ENCODE measurements at regions not wholly inside any gene's neighbourhood (a gene's known extent, or its start where the extent isn't known, plus 50 kb on each side); places are given as distances from the start of the nearest gene placed in this dataset.

DNA sequence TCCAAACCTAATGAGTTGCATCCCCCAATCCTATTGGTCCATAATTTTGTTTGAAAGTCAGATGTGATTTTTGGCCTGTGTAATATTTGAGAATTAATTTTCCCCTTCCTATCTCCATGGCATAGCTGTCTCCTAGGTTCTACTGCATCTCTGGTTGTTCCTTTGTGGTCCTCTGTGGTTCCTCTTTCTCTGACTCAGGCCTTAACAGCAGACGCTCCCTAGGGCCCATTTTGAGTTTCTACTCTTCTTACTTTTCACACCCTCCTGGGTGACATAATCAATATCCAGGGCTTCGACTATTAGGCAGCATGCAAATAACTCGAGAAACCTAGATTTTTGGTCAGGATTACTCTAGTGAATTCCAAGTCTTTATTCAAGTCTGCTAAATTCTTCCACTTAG lies 160.7 kb downstream of the RFC3 start:
- Histone ChIP-seq H3K4me3 (ENCODE audit: insufficient read depth, low read depth, low read length) (no peak overlapping the region), H2BK5ac (ENCODE audit: low read depth, low read length, poor library complexity, severe bottlenecking) (no peak overlapping the region), H3K9me3 (ENCODE audit: control insufficient read depth, insufficient read depth, low read length) (no peaks in the 10 kb centered on the region), H3K36me3 (ENCODE audit: control insufficient read depth, insufficient read depth, low read length) (no peaks in the 10 kb centered on the region), H2BK20ac (ENCODE audit: low read depth, low read length) (no peak overlapping the region), H3K14ac (replicated peaks; ENCODE audit: low read depth, low read length) (no peak overlapping the region), H2BK120ac (ENCODE audit: low read depth, low read length) (no peak overlapping the region), H2BK15ac (ENCODE audit: low read depth, low read length) (no peak overlapping the region), H4K5ac (ENCODE audit: low read depth, low read length) (no peak overlapping the region), H3K9ac (ENCODE audit: low read depth, low read length) (no peak overlapping the region), H3K23ac (ENCODE audit: low read depth, low read length) (no peak overlapping the region), H3K56ac (ENCODE audit: extremely low read depth, insufficient read depth, low read length) (no peak overlapping the region), H3K4ac (ENCODE audit: low read depth, low read length) (no peak overlapping the region), H3K4me2 (ENCODE audit: low read depth, low read length) (no peak overlapping the region), H2AFZ (replicated peaks; ENCODE audit: low read length, poor library complexity) (no peak overlapping the region), H2AK5ac (ENCODE audit: low read depth, low read length) (no peak overlapping the region), H4K91ac (ENCODE audit: insufficient read depth, low read depth, low read length) (no peak overlapping the region), H4K20me1 (ENCODE audit: insufficient read depth, low read length) (no peaks in the 10 kb centered on the region), H3K27ac (ENCODE audit: insufficient read depth, low read length) (no peak overlapping the region), H3K18ac (ENCODE audit: low read depth, low read length) (no peak overlapping the region), H4K8ac (ENCODE audit: low read depth in 2 of 2, low read length in 2 of 2) (no peak overlapping the region), H3K4me1 (ENCODE audit: control insufficient read depth, insufficient read depth, low read length) (no peaks in the 10 kb centered on the region), H2AK9ac (replicated peaks; ENCODE audit: low read depth, low read length, poor library complexity) (no peak overlapping the region), H3K79me1 (ENCODE audit: low read depth in 1 of 2, low read length in 2 of 2) (no peaks in the 10 kb centered on the region), H3K9me1 (ENCODE audit: insufficient read depth, low read length) (no peaks in the 10 kb centered on the region), H3K27me3 (ENCODE audit: control insufficient read depth, insufficient read depth, low read length) (no peaks in the 10 kb centered on the region)
- in situ Hi-C loops (cut with MboI; ENCODE audit: low sequenced_read_pairs) (no loop called here), dilution Hi-C loops (cut with HindIII; ENCODE audit: low sequenced_read_pairs, unreplicated experiment) (no loop called here), intact Hi-C loops (cut with micrococcal nuclease) (no loop called here)
- no CpG with 5 or more reads among the region's 3 CpGs for WGBS, 2 experiments (ENCODE audit: extremely low coverage in 2 of 2, insufficient read length in 1 of 2)
- DNase-seq: no peak
- no peak for TF ChIP-seq FOS (IDR thresholded peaks at IDR 0.05; ENCODE audit: low read depth, low read length)
- TF ChIP-seq MAZ (IDR thresholded peaks at IDR 0.05; ENCODE audit: borderline replicate concordance, low read depth, low read length): no peak
- TF ChIP-seq CEBPB (IDR thresholded peaks at IDR 0.05; ENCODE audit: low read depth, low read length): no peak
- TF ChIP-seq CHD1 (IDR thresholded peaks at IDR 0.05; ENCODE audit: low read depth, low read length): no peak
- TF ChIP-seq RAD21 (IDR thresholded peaks at IDR 0.05; ENCODE audit: low read length): no peak
- TF ChIP-seq RFX5 (IDR thresholded peaks at IDR 0.05; ENCODE audit: low read depth, low read length): no peak
- no peak for TF ChIP-seq NFE2L2 (IDR thresholded peaks at IDR 0.05; ENCODE audit: low read depth, low read length)
- no peak for TF ChIP-seq MXI1 (IDR thresholded peaks at IDR 0.05; ENCODE audit: borderline replicate concordance, low read depth, low read length)
- TF ChIP-seq, protein P1, sequence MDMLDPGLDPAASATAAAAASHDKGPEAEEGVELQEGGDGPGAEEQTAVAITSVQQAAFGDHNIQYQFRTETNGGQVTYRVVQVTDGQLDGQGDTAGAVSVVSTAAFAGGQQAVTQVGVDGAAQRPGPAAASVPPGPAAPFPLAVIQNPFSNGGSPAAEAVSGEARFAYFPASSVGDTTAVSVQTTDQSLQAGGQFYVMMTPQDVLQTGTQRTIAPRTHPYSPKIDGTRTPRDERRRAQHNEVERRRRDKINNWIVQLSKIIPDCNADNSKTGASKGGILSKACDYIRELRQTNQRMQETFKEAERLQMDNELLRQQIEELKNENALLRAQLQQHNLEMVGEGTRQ (IDR thresholded peaks at IDR 0.05; ENCODE audit: low read depth, low read length): no peak
- TF ChIP-seq RCOR1 (IDR thresholded peaks at IDR 0.05; ENCODE audit: insufficient replicate concordance, low read length): no peak
- TF ChIP-seq MAFK (IDR thresholded peaks at IDR 0.05; ENCODE audit: low read depth, low read length): no peak
- TF ChIP-seq POLR2A (IDR thresholded peaks at IDR 0.05; ENCODE audit: low read depth, low read length): no peak
- TF ChIP-seq, protein P2, sequence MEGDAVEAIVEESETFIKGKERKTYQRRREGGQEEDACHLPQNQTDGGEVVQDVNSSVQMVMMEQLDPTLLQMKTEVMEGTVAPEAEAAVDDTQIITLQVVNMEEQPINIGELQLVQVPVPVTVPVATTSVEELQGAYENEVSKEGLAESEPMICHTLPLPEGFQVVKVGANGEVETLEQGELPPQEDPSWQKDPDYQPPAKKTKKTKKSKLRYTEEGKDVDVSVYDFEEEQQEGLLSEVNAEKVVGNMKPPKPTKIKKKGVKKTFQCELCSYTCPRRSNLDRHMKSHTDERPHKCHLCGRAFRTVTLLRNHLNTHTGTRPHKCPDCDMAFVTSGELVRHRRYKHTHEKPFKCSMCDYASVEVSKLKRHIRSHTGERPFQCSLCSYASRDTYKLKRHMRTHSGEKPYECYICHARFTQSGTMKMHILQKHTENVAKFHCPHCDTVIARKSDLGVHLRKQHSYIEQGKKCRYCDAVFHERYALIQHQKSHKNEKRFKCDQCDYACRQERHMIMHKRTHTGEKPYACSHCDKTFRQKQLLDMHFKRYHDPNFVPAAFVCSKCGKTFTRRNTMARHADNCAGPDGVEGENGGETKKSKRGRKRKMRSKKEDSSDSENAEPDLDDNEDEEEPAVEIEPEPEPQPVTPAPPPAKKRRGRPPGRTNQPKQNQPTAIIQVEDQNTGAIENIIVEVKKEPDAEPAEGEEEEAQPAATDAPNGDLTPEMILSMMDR (conservative IDR thresholded peaks at IDR 0.05; ENCODE audit: low read depth, low read length): no peak
- no peak for TF ChIP-seq BHLHE40 (IDR thresholded peaks at IDR 0.05; ENCODE audit: low read depth, low read length)
- TF ChIP-seq, protein P3, sequence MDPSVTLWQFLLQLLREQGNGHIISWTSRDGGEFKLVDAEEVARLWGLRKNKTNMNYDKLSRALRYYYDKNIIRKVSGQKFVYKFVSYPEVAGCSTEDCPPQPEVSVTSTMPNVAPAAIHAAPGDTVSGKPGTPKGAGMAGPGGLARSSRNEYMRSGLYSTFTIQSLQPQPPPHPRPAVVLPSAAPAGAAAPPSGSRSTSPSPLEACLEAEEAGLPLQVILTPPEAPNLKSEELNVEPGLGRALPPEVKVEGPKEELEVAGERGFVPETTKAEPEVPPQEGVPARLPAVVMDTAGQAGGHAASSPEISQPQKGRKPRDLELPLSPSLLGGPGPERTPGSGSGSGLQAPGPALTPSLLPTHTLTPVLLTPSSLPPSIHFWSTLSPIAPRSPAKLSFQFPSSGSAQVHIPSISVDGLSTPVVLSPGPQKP (IDR thresholded peaks at IDR 0.05; ENCODE audit: borderline replicate concordance, low read depth, low read length): no peak
- no peak for TF ChIP-seq SMC3 (IDR thresholded peaks at IDR 0.05; ENCODE audit: low read depth, low read length)
- POLR2A ChIA-PET (ENCODE audit: unreplicated experiment): no interaction called here
- no peak for ATAC-seq (ENCODE audit: low read depth)
- no TSS peak for BruUV-seq (replicated peaks)
- CTCF ChIA-PET: no interaction called here

All from IMR-90 (cell line).